GM18502 (cell line): ENCODE measurements at regions not wholly inside any gene's neighbourhood (a gene's known extent, or its start where the extent isn't known, plus 50 kb on each side); places are given as distances from the start of the nearest gene placed in this dataset.
"Not testable (repeated sequence)": the region's sequence is repeated elsewhere in the genome, so short reads cannot be mapped to it uniquely, and the experiment has no call there.

Source experiments
- ATAC-seq: cut with Tn5 transposase; IDR thresholded peaks from one replicate; pipeline ENCODE4 v1.9.1; 2021; ENCODE audit warnings: mild to moderate bottlenecking; ENCODE audit not compliant: unreplicated experiment, poor library complexity

GRCh38 chr2:131668794-131669540 lies 141.3 kb downstream of the CCDC74A start:
- not testable (repeated sequence) for ATAC-seq

DNA sequence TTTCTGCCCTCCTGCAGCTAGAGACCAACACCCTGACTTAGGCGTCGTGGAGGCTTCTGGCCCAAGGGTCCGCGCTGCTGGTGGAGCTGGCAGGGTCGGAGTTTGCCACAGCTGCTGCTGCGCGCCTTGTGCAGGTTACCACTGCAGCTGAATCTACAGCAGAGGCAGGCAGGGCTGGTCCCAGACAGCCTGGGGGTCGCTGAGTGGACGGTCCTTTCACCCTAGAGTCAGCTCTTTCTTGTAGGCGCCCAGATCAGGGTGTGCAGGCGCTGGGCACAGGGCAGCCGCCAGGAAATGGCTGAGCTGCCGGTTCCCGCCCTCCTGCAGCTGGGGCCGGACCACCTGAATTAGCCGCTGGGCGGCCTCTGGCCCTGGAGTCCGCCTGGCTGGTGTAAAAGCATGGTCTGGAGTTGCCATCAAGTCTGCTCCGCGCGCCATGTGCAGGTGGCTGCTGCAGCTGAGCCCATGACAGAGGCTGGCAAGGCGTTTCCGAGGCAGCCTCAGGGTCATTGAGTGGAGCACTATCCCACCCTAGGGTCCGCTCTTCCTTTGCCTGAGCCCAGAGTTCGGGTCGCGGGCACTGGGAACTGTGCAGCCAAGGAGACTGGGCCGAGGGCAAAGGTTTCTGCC lies 144.3 kb downstream of the CCDC74A start:
- ATAC-seq = not testable (repeated sequence)

- peak; percentile 87 for ATAC-seq
Measured at GRCh38 chr2:131672471-131673399, 145.0 kb downstream of the CCDC74A start.

DNA sequence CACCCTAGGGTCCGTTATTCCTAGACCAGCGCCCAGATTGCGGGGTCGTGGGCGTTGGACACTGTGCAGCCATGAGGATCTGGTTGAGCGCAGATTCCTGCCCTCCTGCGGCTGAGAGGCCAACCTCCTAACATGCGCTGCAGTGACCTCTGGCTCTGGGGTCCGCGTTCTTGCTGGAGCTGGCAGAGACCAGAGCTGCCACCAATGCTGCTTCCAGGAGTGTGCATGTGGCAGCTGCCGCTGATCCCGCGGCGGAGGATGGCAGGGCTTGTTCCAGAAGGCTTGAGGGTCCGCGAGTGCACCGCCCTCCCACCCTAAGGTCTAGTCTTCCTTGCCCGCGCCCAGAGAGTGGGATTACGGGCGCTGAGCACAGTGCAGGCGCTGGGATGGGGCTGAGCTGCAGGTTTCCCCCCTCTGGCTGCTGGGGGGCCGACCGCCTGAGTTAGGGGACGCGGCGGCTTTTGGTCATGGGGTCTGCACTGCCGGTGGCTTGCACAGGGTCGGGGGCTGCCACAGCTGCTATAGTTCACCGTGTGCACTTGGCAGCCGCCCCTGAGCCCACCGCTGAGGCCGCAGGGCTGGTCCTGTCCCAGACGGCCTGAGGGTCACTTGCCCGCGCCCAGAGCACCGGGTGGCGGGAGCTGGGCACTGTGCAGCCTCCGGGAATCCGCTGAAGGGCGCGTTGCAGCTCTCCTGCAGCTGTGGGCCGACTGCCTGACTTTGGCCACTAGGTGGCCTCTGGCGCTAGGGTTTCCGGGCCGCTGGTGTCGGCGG lies 145.9 kb downstream of the CCDC74A start:
- ATAC-seq = peak; percentile 94

GRCh38 chr2:131674174-131674507 lies 146.5 kb downstream of the CCDC74A start:
- ATAC-seq = no peak

DNA sequence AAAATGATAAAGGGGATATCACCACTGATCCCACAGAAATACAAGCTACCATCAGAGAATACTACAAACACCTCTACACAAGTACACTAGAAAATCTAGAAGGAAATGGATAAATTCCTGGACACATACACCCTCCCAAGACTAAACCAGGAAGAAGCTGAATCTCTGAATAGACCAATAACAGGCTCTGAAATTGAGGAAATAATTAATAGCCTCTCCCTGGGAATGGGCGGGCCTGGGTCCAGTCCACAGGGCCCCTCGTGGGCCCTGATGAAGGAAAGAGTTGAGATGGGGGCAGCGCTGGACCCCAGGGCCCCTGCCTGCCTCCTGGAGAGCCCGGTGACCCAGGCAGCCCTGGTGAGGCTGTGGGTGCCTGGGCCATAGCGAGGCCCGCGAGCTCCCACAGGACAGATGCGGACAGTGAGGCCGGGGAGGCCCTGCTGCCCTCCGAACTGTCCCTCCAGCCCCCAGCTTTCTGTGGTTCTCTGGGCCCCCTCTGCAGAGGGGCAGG lies 154.0 kb downstream of the CCDC74A start:
- ATAC-seq = peak; percentile 13

- ATAC-seq = peak; percentile 99
Measured at GRCh38 chr2:131682122-131682944, 154.6 kb downstream of the CCDC74A start.

- ATAC-seq = peak; percentile 56
Measured at GRCh38 chr2:131682945-131683330, 155.2 kb downstream of the CCDC74A start.

DNA sequence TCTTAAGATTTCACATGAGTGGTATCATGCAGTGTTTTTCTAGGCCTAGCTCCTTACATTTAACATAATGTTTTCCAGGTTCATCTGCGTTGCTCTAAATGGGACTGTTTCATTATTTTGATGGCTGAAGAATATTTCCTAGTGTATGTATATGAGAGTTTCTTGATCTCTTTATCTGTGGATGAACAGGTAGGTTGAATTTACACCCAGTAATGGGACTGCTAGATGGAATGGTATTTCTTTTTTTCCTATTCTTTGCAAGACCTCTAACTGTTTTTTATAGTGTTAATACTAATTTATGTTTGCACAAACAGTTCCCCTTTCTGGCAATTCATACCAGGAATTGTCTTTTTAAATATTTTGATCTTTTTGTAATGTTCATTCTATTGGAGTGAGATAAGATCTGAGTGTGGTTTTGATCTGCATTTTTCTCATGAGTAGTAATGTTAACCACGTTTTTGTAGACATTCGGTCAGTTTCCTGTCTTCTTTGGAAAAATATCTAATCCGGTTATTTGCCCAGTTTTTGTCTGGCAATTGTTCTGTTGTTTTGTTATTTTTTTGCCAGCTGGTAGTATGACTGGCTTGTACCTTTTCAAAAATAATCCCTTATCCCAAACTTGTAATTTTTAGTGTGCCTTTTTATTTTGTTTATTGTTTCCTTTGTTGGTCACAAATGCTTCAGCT lies 157.1 kb downstream of the CCDC74A start:
- not testable (repeated sequence) for ATAC-seq

DNA sequence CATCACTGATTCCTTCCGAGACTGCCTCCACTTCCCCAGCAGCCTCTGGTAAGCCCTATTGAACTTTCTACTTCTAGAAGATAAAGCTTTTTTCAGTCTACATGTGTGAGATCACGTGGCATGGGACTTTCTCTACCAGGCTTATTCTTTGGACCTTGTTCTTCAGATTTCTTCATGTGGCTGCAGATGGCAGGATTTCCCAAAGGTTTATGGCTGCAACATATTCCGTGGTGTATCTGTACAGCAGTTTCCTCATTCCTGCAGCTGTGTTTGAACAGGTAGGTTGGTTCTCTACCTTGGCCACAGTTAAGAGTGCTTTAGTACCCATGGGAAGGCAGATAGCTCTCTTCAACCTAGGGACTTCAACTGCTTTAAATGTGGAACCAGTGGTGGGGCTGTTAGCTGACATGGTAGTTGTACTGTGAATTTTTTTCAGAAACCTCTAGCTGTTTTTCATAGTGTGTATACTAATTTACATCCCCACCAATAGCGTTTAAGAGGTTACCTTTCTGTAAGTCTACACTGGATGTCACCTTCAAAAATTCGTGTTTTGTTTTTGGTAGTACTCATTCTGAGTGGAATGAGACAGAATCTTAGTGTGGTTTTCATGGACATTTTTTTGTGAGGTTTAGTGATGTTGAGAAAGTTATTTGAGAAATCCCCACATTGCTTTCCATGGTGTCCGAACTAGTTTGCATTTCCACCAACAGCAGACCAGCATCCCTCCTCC lies 158.6 kb downstream of the CCDC74A start:
- ATAC-seq = not testable (repeated sequence)

DNA sequence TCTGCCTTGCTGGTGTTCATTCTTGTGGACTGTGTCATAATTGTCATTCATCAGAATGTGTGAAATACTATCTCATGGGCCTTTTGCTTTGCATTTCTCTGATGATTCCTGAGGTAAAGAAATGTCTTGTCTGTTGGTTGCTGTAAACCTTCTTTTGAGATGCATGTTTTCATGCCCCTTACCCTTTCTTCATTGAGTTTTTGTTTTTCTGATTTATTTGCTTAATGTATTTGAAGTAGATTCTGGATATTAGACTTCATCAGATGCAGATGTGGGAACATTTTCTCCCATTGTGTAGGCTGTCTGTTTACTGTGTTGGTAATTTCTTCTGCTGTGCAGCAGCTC lies 159.2 kb downstream of the CCDC74A start:
- not testable (repeated sequence) for ATAC-seq

- not testable (repeated sequence) for ATAC-seq
Measured at GRCh38 chr2:131689066-131689465, 161.4 kb downstream of the CCDC74A start.

- ATAC-seq = not testable (repeated sequence)
Measured at GRCh38 chr2:131711268-131711667, 183.6 kb downstream of the CCDC74A start.

DNA sequence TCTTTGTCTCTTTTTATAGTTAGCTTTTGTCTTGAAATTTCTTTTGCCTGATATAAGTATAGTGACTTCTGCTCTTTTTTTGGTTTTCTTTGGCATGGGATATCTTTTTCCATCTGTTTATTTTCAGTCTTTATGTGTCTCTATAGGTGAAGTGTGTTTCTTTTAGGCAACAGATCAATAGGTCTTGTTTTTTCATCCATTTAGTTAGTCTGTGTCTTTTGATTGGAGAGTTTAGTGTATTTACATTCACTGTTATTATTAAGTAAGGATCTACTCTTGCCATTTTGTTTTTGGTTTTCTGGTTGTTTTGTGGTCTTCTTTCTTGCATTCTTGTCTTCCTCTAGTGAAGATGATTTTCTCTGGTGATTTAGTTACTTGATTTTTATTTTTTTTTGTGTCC lies 190.2 kb downstream of the CCDC74A start:
- ATAC-seq = not testable (repeated sequence)

DNA sequence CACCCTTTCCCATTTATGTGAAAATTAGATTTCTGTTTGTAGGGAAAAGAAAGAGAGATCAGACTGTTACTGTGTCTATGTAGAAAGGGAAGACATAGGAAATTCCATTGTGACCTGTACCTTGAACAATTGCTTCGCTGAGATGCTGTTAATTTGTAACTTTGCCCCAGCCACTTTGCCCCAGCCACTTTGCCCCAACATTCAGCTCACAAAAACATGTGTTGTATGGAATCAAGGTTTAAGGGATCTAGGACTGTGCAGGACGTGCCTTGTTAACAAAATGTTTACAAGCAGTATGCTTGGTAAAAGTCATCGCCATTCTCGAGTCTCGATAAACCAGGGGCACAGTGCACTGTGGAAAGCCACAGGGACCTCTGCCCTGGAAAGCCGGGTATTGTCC lies 193.5 kb downstream of the CCDC74A start:
- not testable (repeated sequence) for ATAC-seq

GRCh38 chr2:131722256-131722655 lies 194.6 kb downstream of the CCDC74A start:
- ATAC-seq = not testable (repeated sequence)

- peak; percentile 62 for ATAC-seq
Measured at GRCh38 chr2:131724019-131724418, 196.3 kb downstream of the CCDC74A start.

- ATAC-seq = not testable (repeated sequence)
Measured at GRCh38 chr2:131728451-131728850, 200.8 kb downstream of the CCDC74A start.
